Fibroblast of skin of right quadriceps (primary cell): ENCODE measurements at regions not wholly inside any gene's neighbourhood (a gene's known extent, or its start where the extent isn't known, plus 50 kb on each side); places are given as distances from the start of the nearest gene placed in this dataset.
A peak's percentile ranks its signal among the peaks of the same experiment; 100 is the strongest.

Source experiments
- DNase-seq: peaks from one replicate; pipeline ENCODE4 v3.0.0-alpha.2; 2013

DNA sequence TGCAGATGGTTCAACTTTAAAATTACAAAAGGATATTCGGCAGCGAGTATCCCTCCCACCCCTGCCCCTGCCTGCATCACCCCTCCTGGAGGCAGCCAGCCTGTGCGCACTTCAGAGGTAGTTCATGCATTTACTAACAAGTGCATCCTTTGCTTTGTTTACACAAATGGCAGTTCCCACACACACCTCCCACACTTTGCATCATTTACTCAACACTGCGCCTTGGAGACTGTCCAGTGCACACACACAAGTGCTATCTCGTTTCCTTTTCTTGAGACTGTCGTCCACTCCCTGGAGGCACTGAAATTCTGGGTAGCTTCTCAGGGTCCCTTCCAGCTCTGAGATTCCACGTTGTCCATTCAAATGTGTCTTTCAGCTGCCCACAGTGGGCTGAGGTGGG lies 53.1 kb upstream of the VSX1 start:
- DNase-seq, result no peak

DNA sequence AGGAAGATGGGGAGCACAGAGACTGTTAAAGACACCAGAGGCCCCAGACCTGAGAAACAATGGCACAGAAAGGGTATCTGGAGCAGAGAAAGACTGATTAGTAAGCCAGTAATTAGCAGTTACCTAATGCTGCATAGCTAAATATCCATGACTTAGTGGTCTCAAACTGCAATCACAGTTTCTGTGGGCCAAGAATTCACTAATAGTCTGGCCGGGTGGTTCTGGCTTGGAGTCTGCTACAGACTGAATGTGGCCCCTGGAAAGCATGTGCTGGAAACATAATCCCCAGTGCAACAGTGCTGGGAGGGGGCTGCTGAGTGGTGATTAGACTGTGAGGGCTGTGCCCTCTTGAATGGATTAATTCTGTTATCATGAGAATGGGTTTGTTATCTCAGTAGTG lies 54.1 kb upstream of the VSX1 start:
- no peak for DNase-seq

DNA sequence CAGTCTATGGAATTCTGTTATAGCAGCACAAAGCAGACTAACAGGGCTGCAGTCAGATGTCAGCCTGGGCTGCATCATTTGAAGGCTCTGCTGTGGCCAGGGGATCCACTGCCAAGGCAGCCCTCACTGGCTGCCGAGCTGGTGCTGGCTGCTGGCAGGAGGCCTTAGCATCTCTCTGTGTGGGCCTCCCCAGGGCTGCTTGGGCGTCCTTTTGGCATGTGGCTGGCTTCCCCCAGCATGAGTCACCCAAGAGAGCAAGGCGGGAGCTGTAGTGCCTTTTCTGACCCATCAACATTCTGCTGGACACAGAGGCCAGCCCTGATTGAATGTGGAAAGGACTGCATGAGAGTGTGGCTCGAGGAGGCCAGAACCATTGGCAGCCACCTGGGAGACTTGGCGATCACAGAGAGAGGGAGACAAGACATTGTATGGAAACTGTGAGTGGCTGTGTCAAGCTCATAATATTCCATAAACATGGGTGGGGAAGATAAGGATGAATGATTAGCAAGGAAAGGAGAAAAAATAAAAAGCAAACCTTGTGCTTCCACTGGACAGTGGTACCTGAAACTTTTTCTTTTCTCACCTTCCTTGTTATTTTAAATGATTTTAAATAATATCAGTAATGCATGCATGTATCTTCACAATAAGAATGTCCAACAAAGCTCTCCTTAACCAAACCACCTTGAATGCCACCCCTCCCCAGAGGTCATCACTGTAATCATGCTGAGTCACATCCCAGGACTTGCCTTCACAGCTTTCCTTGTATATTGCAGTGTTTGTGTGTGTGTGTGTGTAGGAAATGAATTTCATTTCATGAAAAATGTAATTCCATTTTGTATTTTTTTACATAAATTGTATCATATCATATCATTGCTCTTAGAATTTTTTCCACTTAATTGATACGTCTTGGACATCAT lies 55.0 kb upstream of the VSX1 start:
- DNase-seq, result peak; percentile 72

GRCh38 chr20:25139029-25139705 lies 56.3 kb upstream of the ENTPD6 start:
- no peak for DNase-seq

- no peak for DNase-seq
These were observed 54.5 kb upstream of the ENTPD6 start for GRCh38 chr20:25140968-25141367.

GRCh38 chr20:25142435-25142834 lies 53.1 kb upstream of the ENTPD6 start:
- DNase-seq, result no peak

DNA sequence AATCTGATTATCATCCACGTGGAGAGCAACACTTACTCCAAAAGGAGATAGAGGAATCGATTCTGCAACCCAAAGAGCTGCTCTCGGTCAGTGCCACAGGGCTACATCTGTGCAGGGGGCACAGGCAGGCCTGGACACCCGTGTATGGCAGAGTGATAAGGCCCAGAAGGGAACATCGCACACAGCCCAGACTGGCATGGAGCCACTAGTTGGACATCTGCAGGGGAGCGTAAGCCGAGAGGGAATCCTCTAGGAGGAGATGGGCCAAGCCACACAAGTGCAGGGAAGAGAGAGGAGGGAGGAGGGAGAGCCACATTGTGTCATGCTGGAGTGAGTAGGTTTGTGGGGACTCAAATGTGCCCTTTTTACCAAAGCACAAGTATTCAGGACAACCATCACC lies 50.4 kb upstream of the ENTPD6 start:
- no peak for DNase-seq
